SK-N-MC (cell line): ENCODE measurements at regions not wholly inside any gene's neighbourhood (a gene's known extent, or its start where the extent isn't known, plus 50 kb on each side); places are given as distances from the start of the nearest gene placed in this dataset.

ENCODE experiments used
- EZH2 ChIP-seq: fragments of 200-600 bp; sonication (generic); IDR thresholded peaks from one replicate; pipeline ENCODE4 v1.6.1; 2017; ENCODE audit warnings: antibody characterized with exemption
- POLR2AphosphoS5 ChIP-seq: IDR thresholded peaks from 2 replicates; pipeline ENCODE4 v1.6.1; 2012; ENCODE audit warnings: mild to moderate bottlenecking, low read depth, low read length, borderline replicate concordance

- TF ChIP-seq EZH2 (no peak), POLR2AphosphoS5 (no peak)
Measured at GRCh38 chr5:74506119-74506518, 134.4 kb downstream of the ENC1 start.
